ENCODE measurements at regions not wholly inside any gene's neighbourhood (a gene's known extent, or its start where the extent isn't known, plus 50 kb on each side); places are given as distances from the start of the nearest gene placed in this dataset.

- TF ChIP-seq ZNF175 (tag by site-specific recombination; IDR thresholded peaks at IDR 0.05) = no peak
- TF ChIP-seq CTCF (tag by site-specific recombination; IDR thresholded peaks at IDR 0.05) = no peak
- no peak for TF ChIP-seq ZNF274 (IDR thresholded peaks at IDR 0.05; ENCODE audit: low read length)
- TF ChIP-seq ZNF274 (tag by site-specific recombination; IDR thresholded peaks at IDR 0.05; ENCODE audit: borderline replicate concordance) = no peak
- no peak for TF ChIP-seq REST (tag by site-specific recombination; IDR thresholded peaks at IDR 0.05)
- TF ChIP-seq BCL11A (tag by site-specific recombination; IDR thresholded peaks at IDR 0.05; ENCODE audit: low read depth) = no peak
These were observed 471.4 kb downstream of the KLF12 start for GRCh38 chr13:73662833-73663232.

Measured in HEK293 (cell line).